Astrocyte of the cerebellum (primary cell): ENCODE measurements at regions not wholly inside any gene's neighbourhood (a gene's known extent, or its start where the extent isn't known, plus 50 kb on each side); places are given as distances from the start of the nearest gene placed in this dataset.

Experiments used
- DNase-seq: peaks from one replicate; pipeline ENCODE4 v3.0.0-alpha.2; 2011; ENCODE audit warnings: low read depth
- H3K4me3 ChIP-seq: 2 replicates; pipeline ENCODE4 v1.5.1; 2011; ENCODE audit warnings: mild to moderate bottlenecking, low read depth, low read length, moderate library complexity
- in situ Hi-C: cut with HindIII; loops from 2 replicates; pipeline ENCODE4 v1.10.0; 2017; ENCODE audit warnings: low sequenced_read_pairs
- TF ChIP-seq, protein P1 (sequence below): IDR thresholded peaks from 2 replicates; pipeline ENCODE4 v1.5.1; 2012; ENCODE audit warnings: low read length, low read depth, moderate library complexity, mild to moderate bottlenecking; ENCODE audit errors: missing control alignments

DNA sequence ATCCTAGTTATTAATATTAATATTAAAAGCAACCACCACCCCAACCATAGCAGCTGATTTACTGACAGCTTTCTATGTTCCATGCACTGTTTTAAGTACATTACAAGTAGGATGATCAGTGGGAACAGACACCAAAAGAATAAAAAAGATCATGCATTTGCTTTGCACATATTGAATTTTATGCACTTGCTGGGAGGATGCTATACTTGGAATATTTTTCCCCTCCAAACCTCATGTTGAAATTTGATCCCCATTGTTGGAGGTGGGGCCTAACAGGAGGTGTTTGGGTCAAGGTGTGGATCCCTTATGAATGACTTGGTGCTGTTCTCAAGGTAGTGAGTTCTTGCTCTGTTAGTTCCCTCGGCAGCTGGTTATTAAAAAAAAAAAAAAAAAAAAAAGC, 178.9 kb upstream of the MYLIP start:
- no peak overlapping the region for H3K4me3 ChIP-seq
- in situ Hi-C loops = loop anchor here (5.0 kb wide), 1 partner anchor 102 kb away; no protein-coding TSS in a partner anchor
- TF ChIP-seq, protein P1, sequence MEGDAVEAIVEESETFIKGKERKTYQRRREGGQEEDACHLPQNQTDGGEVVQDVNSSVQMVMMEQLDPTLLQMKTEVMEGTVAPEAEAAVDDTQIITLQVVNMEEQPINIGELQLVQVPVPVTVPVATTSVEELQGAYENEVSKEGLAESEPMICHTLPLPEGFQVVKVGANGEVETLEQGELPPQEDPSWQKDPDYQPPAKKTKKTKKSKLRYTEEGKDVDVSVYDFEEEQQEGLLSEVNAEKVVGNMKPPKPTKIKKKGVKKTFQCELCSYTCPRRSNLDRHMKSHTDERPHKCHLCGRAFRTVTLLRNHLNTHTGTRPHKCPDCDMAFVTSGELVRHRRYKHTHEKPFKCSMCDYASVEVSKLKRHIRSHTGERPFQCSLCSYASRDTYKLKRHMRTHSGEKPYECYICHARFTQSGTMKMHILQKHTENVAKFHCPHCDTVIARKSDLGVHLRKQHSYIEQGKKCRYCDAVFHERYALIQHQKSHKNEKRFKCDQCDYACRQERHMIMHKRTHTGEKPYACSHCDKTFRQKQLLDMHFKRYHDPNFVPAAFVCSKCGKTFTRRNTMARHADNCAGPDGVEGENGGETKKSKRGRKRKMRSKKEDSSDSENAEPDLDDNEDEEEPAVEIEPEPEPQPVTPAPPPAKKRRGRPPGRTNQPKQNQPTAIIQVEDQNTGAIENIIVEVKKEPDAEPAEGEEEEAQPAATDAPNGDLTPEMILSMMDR = no peak
- DNase-seq = no peak

DNA sequence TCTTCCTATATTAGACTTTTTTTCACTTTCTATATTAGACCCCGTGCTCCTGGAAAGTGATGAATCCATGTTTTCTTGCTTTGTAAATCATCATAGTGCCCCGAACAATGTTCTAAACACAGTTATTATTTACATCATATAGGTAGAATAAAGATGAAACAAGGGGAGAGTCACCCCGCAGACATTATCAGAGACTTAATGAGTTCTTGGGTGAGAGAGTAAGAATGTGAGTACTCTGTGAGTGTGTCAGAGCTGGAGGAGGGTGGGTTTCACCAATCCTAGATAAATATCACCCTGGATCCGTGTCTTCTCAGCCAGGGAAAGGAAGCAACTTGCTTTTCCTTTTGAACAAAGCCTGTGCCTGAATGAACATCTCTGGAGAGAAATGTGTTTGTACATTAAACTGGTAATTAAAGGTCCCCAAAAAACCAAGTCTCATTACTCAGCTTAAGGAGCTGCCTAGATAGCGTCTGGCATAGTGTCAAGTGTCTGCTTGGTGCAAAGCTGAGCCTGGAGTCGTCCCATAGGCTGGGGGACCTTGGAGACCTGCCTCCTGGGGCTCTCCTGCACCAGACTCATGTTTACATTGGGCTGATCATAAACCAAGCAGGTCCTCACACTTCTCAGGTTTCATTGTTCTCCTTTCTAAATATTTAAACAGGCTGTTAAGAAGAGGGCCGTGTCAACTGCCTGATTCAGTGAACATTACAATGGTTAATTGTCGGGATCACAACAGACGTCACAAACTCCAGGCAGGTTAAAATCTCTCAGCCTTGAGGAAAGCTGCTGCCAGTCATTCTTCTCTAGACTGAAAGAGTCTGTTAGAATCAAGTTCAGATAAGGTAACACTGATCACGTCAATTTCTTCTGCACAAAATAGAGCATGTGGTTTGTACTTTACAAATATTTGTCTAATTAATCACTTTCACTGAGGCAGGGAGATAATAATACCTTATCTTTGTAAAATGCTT, 179.7 kb upstream of the MYLIP start:
- no peak overlapping the region for H3K4me3 ChIP-seq
- in situ Hi-C loops = loop anchor here (5.0 kb wide), 1 partner anchor 103 kb away; no protein-coding TSS in a partner anchor
- no peak for DNase-seq
- TF ChIP-seq, protein P1 = no peak

DNA sequence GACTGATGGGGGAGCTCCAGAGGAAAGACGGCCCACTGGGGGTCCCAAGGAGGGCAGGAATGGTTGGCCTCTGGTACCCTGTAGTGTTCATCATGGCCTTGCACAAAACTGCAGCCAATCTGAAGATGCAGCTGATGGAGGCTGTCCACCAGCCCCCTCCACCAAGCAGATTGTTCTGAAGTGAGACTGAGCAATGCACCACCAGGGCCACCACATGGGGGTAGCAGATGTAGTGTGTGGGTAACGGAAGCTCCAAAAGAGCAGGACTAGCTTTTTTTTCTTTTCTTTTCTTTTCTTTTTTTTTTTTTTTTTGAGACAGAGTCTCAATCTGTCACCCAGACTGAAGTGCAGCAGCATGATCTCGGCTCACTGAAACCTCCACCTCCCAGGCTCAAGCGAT, 181.0 kb upstream of the MYLIP start:
- H3K4me3 ChIP-seq = no peak overlapping the region
- in situ Hi-C loops = loop anchor here (5.0 kb wide), 1 partner anchor 104 kb away; no protein-coding TSS in a partner anchor
- TF ChIP-seq, protein P1 = no peak
- DNase-seq = no peak

DNA sequence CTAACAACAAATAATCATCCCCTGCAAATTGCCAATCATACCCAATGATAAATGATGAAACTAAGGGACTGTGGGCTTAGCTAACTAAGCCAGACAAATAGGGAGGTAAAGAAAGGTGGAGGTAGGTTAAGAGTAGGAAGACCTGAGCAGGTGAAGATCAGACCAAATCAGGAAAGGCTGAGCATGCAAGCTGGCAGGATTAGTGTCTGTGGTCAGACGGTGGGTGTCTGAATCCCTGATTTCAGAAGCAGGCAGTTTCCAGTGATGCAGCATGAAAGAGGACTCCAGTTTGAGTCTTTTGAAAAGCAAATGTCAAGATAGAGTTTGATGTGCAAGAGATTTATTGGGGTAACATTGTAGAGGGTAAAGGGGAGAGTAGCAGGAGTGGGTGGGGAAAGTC, 181.4 kb upstream of the MYLIP start:
- in situ Hi-C loops = loop anchor here (5.0 kb wide), 1 partner anchor 105 kb away; no protein-coding TSS in a partner anchor
- TF ChIP-seq, protein P1 = no peak

DNA sequence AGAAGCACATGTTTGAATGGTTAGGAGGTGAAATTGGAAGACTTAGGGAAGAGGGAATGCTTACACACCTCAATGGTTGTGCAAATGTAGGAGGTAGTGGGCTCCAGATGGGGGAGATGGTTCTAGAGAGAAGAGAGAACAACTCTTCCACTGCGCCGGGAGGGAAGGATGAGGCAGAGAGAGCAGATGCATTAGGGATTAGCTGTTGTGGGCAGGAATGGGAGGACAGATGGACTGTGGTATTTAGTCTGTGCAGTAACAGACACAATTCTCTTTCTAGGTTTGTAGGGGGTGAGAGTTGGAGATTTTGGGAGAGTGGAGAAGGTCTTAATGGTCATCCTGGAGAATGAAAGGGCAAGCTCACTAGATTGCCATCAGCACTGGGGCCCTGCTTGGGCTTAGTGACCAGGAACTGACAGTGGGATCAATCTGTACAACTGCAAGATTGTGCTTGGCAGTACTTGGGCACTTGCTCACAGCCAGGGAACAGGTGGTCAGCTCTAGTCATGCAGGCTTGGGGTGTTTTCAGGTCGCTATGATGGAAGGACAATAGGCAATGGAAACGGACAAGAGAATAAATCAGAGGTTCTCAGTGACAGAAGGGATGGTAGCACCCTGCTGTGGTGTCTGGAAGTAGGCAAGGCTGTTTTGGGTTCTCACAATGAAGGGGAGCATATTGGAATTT, 182.0 kb upstream of the MYLIP start:
- in situ Hi-C loops = loop anchor here (5.0 kb wide), 1 partner anchor 105 kb away; no protein-coding TSS in a partner anchor
- TF ChIP-seq, protein P1 = no peak
- DNase-seq = no peak
- H3K4me3 ChIP-seq = no peak overlapping the region

More for the DNA sequence above, 181.4 kb upstream of the MYLIP start:
- no peak overlapping the region for H3K4me3 ChIP-seq
- DNase-seq = no peak

DNA sequence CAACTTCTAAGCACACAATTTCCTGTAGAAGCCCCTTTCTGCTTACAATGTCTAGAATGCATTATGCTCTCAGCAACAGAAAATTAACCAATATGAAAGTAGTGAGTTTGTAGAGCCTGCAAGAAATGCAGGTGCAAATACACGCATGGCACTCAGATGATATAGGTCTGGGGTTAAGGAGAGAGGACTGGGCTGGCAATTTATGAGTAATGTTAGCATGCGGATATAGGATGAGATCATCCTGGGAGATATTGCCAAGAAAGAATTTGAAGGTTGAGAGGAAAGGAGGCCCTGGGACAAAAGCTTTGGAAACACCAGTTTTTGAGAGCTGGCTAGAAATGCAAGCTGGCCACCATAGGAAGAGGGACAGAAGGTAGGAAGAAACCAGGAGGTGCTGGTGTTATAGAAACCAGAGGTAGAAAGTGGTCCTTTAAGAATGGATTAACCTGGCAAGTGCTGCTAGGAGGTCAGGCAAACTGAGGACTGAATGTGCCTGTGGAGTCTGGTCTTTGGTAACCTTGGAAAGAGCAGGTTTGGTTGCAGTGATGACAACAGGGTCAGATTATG, 183.2 kb upstream of the MYLIP start:
- TF ChIP-seq, protein P1 = no peak
- DNase-seq = no peak
- H3K4me3 ChIP-seq = no peak overlapping the region
- in situ Hi-C loops = loop anchor here (5.0 kb wide), 1 partner anchor 107 kb away; no protein-coding TSS in a partner anchor
